SK-N-SH treated with all-trans-retinoic acid at 6 μM for 48 hours (cell line): ENCODE measurements at regions not wholly inside any gene's neighbourhood (a gene's known extent, or its start where the extent isn't known, plus 50 kb on each side); places are given as distances from the start of the nearest gene placed in this dataset.

ENCODE experiments used
- ATAC-seq: fragments of 200-7000 bp; cut with Tn5 transposase; 3 replicates; pipeline ENCODE4 v1.9.1; 2020; ENCODE audit warnings: mild to moderate bottlenecking, moderate library complexity
- ARNTL ChIP-seq: fragments of 450-650 bp; formaldehyde crosslinking; IDR thresholded peaks from 2 replicates; pipeline ENCODE4 v1.5.0; 2020; ENCODE audit warnings: low read depth, mild to moderate bottlenecking, moderate library complexity, borderline replicate concordance
- BACH2 ChIP-seq: fragments of 250-450 bp; sonication (Bioruptor Pico); IDR thresholded peaks from 2 replicates; pipeline ENCODE4 v1.9.0; 2021; ENCODE audit warnings: mild to moderate bottlenecking, borderline replicate concordance
- CREB5 ChIP-seq: fragments of 250-450 bp; sonication (Bioruptor Pico); IDR thresholded peaks from 2 replicates; pipeline ENCODE4 v1.5.1; 2020; ENCODE audit warnings: low read depth, mild to moderate bottlenecking, moderate library complexity
- CSDC2 ChIP-seq: fragments of 250-450 bp; sonication (Bioruptor Pico); IDR thresholded peaks from 2 replicates; pipeline ENCODE4 v1.5.0; 2020; ENCODE audit warnings: mild to moderate bottlenecking, moderate library complexity
- CSRNP3 ChIP-seq: fragments of 250-450 bp; sonication (Bioruptor Pico); IDR thresholded peaks from 2 replicates; pipeline ENCODE4 v1.5.1; 2021; ENCODE audit warnings: mild to moderate bottlenecking, moderate library complexity
- ESRRG ChIP-seq: fragments of 250-450 bp; sonication (Bioruptor Pico); IDR thresholded peaks from 2 replicates; pipeline ENCODE4 v1.6.1; 2021; ENCODE audit warnings: mild to moderate bottlenecking
- ISL1 ChIP-seq: fragments of 250-450 bp; sonication (Bioruptor Pico); IDR thresholded peaks from 2 replicates; pipeline ENCODE4 v2.1.2; 2022; ENCODE audit warnings: mild to moderate bottlenecking, moderate library complexity
- OSR1 ChIP-seq: fragments of 250-450 bp; sonication (Bioruptor Pico); IDR thresholded peaks from 2 replicates; pipeline ENCODE4 v1.8.0; 2022; ENCODE audit warnings: moderate library complexity, mild to moderate bottlenecking, inconsistent platforms
- PATZ1 ChIP-seq: fragments of 250-450 bp; sonication (Bioruptor Pico); IDR thresholded peaks from 2 replicates; pipeline ENCODE4 v1.8.0; 2020; ENCODE audit warnings: mild to moderate bottlenecking, moderate library complexity, borderline replicate concordance
- POU6F1 ChIP-seq: fragments of 250-450 bp; sonication (Bioruptor Pico); IDR thresholded peaks from 2 replicates; pipeline ENCODE4 v1.8.0; 2021; ENCODE audit warnings: low read depth, mild to moderate bottlenecking, moderate library complexity, borderline replicate concordance
- PPARA ChIP-seq: fragments of 250-450 bp; sonication (Bioruptor Pico); IDR thresholded peaks from 2 replicates; pipeline ENCODE4 v1.5.0; 2020; ENCODE audit warnings: mild to moderate bottlenecking, borderline replicate concordance
- RARB ChIP-seq: fragments of 250-450 bp; sonication (Bioruptor Pico); IDR thresholded peaks from 2 replicates; pipeline ENCODE4 v1.8.0; 2021; ENCODE audit warnings: mild to moderate bottlenecking, moderate library complexity
- SNAI2 ChIP-seq: fragments of 250-450 bp; sonication (Bioruptor Pico); IDR thresholded peaks from 2 replicates; pipeline ENCODE4 v1.5.0; 2020; ENCODE audit warnings: mild to moderate bottlenecking, moderate library complexity
- TOX ChIP-seq: fragments of 250-450 bp; sonication (Bioruptor Pico); IDR thresholded peaks from 2 replicates; pipeline ENCODE4 v1.8.0; 2021; ENCODE audit warnings: mild to moderate bottlenecking, moderate library complexity, borderline replicate concordance
- TSHZ2 ChIP-seq: fragments of 250-450 bp; sonication (Bioruptor Pico); IDR thresholded peaks from 2 replicates; pipeline ENCODE4 v1.5.0; 2020; ENCODE audit warnings: mild to moderate bottlenecking, moderate library complexity
- ZFP3 ChIP-seq: fragments of 250-450 bp; sonication (Bioruptor Pico); IDR thresholded peaks from 2 replicates; pipeline ENCODE4 v1.5.0; 2020; ENCODE audit warnings: mild to moderate bottlenecking, moderate library complexity
- ZFP30 ChIP-seq: fragments of 450-650 bp; formaldehyde crosslinking; IDR thresholded peaks from 2 replicates; pipeline ENCODE4 v1.5.0; 2022; ENCODE audit warnings: mild to moderate bottlenecking, moderate library complexity
- ZNF565 ChIP-seq: fragments of 450-650 bp; formaldehyde crosslinking; conservative IDR thresholded peaks from 2 replicates; pipeline ENCODE4 v1.5.0; 2020; ENCODE audit warnings: low read depth, mild to moderate bottlenecking, moderate library complexity
- ZNF70 ChIP-seq: fragments of 450-650 bp; formaldehyde crosslinking; IDR thresholded peaks from 2 replicates; pipeline ENCODE4 v1.5.0; 2020; ENCODE audit warnings: mild to moderate bottlenecking, moderate library complexity

GRCh38 chr14:98408024-98408555, 863.9 kb downstream of the BCL11B start:
- no peak for TF ChIP-seq BACH2 (CRISPR knock-in tag)
- TF ChIP-seq PPARA (CRISPR knock-in tag), result no peak
- no peak for TF ChIP-seq CSDC2
- TF ChIP-seq CSRNP3, result no peak
- TF ChIP-seq ZFP30 (CRISPR knock-in tag), result no peak
- ATAC-seq, result no peak

GRCh38 chr14:98408713-98409112, 863.3 kb downstream of the BCL11B start:
- no peak for ATAC-seq
- TF ChIP-seq CSDC2 (no peak), TOX (CRISPR knock-in tag) (no peak), PATZ1 (CRISPR knock-in tag) (no peak), BACH2 (CRISPR knock-in tag) (no peak), TSHZ2 (CRISPR knock-in tag) (no peak), ZNF565 (CRISPR knock-in tag) (no peak), OSR1 (CRISPR knock-in tag) (no peak)

GRCh38 chr14:98411154-98411553, 860.8 kb downstream of the BCL11B start:
- ATAC-seq, result no peak
- TF ChIP-seq CREB5 (no peak), ARNTL (CRISPR knock-in tag) (no peak), CSDC2 (no peak), ZFP3 (no peak), ESRRG (no peak), POU6F1 (CRISPR knock-in tag) (no peak), TOX (CRISPR knock-in tag) (no peak)

- ATAC-seq, result no peak
- TF ChIP-seq SNAI2 (CRISPR knock-in tag) (no peak), PATZ1 (CRISPR knock-in tag) (no peak), ZNF70 (CRISPR knock-in tag) (no peak), OSR1 (CRISPR knock-in tag) (no peak), ZNF565 (CRISPR knock-in tag) (no peak), ZFP30 (CRISPR knock-in tag) (no peak), CSDC2 (no peak), RARB (no peak), ARNTL (CRISPR knock-in tag) (no peak), TSHZ2 (CRISPR knock-in tag) (no peak), POU6F1 (CRISPR knock-in tag) (no peak), ZFP3 (no peak), ISL1 (no peak), BACH2 (CRISPR knock-in tag) (no peak)
Measured at GRCh38 chr14:98412431-98412830, 859.6 kb downstream of the BCL11B start.
